ENCODE measurements at regions not wholly inside any gene's neighbourhood (a gene's known extent, or its start where the extent isn't known, plus 50 kb on each side); places are given as distances from the start of the nearest gene placed in this dataset.
A peak's percentile ranks its signal among the peaks of the same experiment; 100 is the strongest.

- Histone ChIP-seq H3K9ac (ENCODE audit: insufficient read length, low read depth) (no peak overlapping the region), H3K9me3 (ENCODE audit: insufficient read depth, low read length) (no peaks in the 10 kb centered on the region), H3K4me1 (ENCODE audit: insufficient read depth, insufficient read length) (peaks cover 4% of the 10 kb centered on the region), H3K36me3 (ENCODE audit: insufficient read depth, insufficient read length, low read length) (no peaks in the 10 kb centered on the region), H3K4me3 (ENCODE audit: insufficient read length, low read depth) (no peak overlapping the region), H3K27me3 (ENCODE audit: insufficient read depth, insufficient read length) (no peaks in the 10 kb centered on the region)
- no peak for DNase-seq (ENCODE audit: low read depth, low spot score)
- TF ChIP-seq SUZ12 (IDR thresholded peaks at IDR 0.05; ENCODE audit: extremely low read depth, insufficient read depth, insufficient read length): no peak
- TF ChIP-seq ZNF274 (IDR thresholded peaks at IDR 0.05; ENCODE audit: low read depth, low read length): no peak
- no peak for TF ChIP-seq YY1 (IDR thresholded peaks at IDR 0.05; ENCODE audit: insufficient read depth, insufficient read length)
These were observed 122.8 kb upstream of the ZNF217 start for GRCh38 chr20:53716395-53716794.

- no peak overlapping the region for H3K9ac ChIP-seq (ENCODE audit: insufficient read length, low read depth)
- no peak overlapping the region for H3K4me3 ChIP-seq (ENCODE audit: insufficient read length, low read depth)
- no peaks in the 10 kb centered on the region for H3K27me3 ChIP-seq (ENCODE audit: insufficient read depth, insufficient read length)
- H3K4me1 ChIP-seq (ENCODE audit: insufficient read depth, insufficient read length): peaks cover 5% of the 10 kb centered on the region
- H3K36me3 ChIP-seq (ENCODE audit: insufficient read depth, insufficient read length, low read length): no peaks in the 10 kb centered on the region
- no peaks in the 10 kb centered on the region for H3K9me3 ChIP-seq (ENCODE audit: insufficient read depth, low read length)
- no peak for TF ChIP-seq ZNF274 (IDR thresholded peaks at IDR 0.05; ENCODE audit: low read depth, low read length)
- TF ChIP-seq YY1 (IDR thresholded peaks at IDR 0.05; ENCODE audit: insufficient read depth, insufficient read length): no peak
- TF ChIP-seq SUZ12 (IDR thresholded peaks at IDR 0.05; ENCODE audit: extremely low read depth, insufficient read depth, insufficient read length): no peak
- no peak for DNase-seq (ENCODE audit: low read depth, low spot score)
These were observed 120.9 kb upstream of the ZNF217 start for GRCh38 chr20:53714524-53714923.

- no peaks in the 10 kb centered on the region for H3K9me3 ChIP-seq (ENCODE audit: insufficient read depth, low read length)
- H3K27me3 ChIP-seq (ENCODE audit: insufficient read depth, insufficient read length): no peaks in the 10 kb centered on the region
- no peak overlapping the region for H3K4me3 ChIP-seq (ENCODE audit: insufficient read length, low read depth)
- no peak overlapping the region for H3K9ac ChIP-seq (ENCODE audit: insufficient read length, low read depth)
- H3K4me1 ChIP-seq (ENCODE audit: insufficient read depth, insufficient read length): peaks cover 5% of the 10 kb centered on the region
- H3K36me3 ChIP-seq (ENCODE audit: insufficient read depth, insufficient read length, low read length): no peaks in the 10 kb centered on the region
- TF ChIP-seq SUZ12 (IDR thresholded peaks at IDR 0.05; ENCODE audit: extremely low read depth, insufficient read depth, insufficient read length): no peak
- TF ChIP-seq ZNF274 (IDR thresholded peaks at IDR 0.05; ENCODE audit: low read depth, low read length): no peak
- no peak for TF ChIP-seq YY1 (IDR thresholded peaks at IDR 0.05; ENCODE audit: insufficient read depth, insufficient read length)
- DNase-seq (ENCODE audit: low read depth, low spot score): no peak
These were observed 119.9 kb upstream of the ZNF217 start for GRCh38 chr20:53713328-53714056.

GRCh38 chr20:53712212-53712977 is 118.8 kb upstream of the ZNF217 start:
- DNase-seq (ENCODE audit: low read depth, low spot score): no peak
- Histone ChIP-seq H3K27me3 (ENCODE audit: insufficient read depth, insufficient read length) (no peaks in the 10 kb centered on the region), H3K9ac (ENCODE audit: insufficient read length, low read depth) (no peak overlapping the region), H3K9me3 (ENCODE audit: insufficient read depth, low read length) (no peaks in the 10 kb centered on the region), H3K4me3 (ENCODE audit: insufficient read length, low read depth) (no peak overlapping the region), H3K36me3 (ENCODE audit: insufficient read depth, insufficient read length, low read length) (no peaks in the 10 kb centered on the region), H3K4me1 (ENCODE audit: insufficient read depth, insufficient read length) (peaks cover 6% of the 10 kb centered on the region)
- no peak for TF ChIP-seq SUZ12 (IDR thresholded peaks at IDR 0.05; ENCODE audit: extremely low read depth, insufficient read depth, insufficient read length)
- TF ChIP-seq ZNF274 (IDR thresholded peaks at IDR 0.05; ENCODE audit: low read depth, low read length): no peak
- no peak for TF ChIP-seq YY1 (IDR thresholded peaks at IDR 0.05; ENCODE audit: insufficient read depth, insufficient read length)

- H3K36me3 ChIP-seq (ENCODE audit: insufficient read depth, insufficient read length, low read length): no peaks in the 10 kb centered on the region
- H3K27me3 ChIP-seq (ENCODE audit: insufficient read depth, insufficient read length): no peaks in the 10 kb centered on the region
- peaks cover 6% of the 10 kb centered on the region for H3K4me1 ChIP-seq (ENCODE audit: insufficient read depth, insufficient read length)
- DNase-seq (ENCODE audit: low read depth, low spot score): no peak
- H3K9me3 ChIP-seq (ENCODE audit: insufficient read depth, low read length): no peaks in the 10 kb centered on the region
- peak overlapping the region; percentile 36 for H3K9ac ChIP-seq (ENCODE audit: insufficient read length, low read depth)
- H3K4me3 ChIP-seq (ENCODE audit: insufficient read length, low read depth): no peak overlapping the region
- TF ChIP-seq SUZ12 (IDR thresholded peaks at IDR 0.05; ENCODE audit: extremely low read depth, insufficient read depth, insufficient read length): no peak
- no peak for TF ChIP-seq YY1 (IDR thresholded peaks at IDR 0.05; ENCODE audit: insufficient read depth, insufficient read length)
- no peak for TF ChIP-seq ZNF274 (IDR thresholded peaks at IDR 0.05; ENCODE audit: low read depth, low read length)
These were observed 117.9 kb upstream of the ZNF217 start for GRCh38 chr20:53711333-53712211.

GRCh38 chr20:53708129-53708968 is 114.7 kb upstream of the ZNF217 start:
- TF ChIP-seq SUZ12 (IDR thresholded peaks at IDR 0.05; ENCODE audit: extremely low read depth, insufficient read depth, insufficient read length) (no peak), YY1 (IDR thresholded peaks at IDR 0.05; ENCODE audit: insufficient read depth, insufficient read length) (no peak), ZNF274 (IDR thresholded peaks at IDR 0.05; ENCODE audit: low read depth, low read length) (no peak)
- DNase-seq (ENCODE audit: low read depth, low spot score): no peak
- Histone ChIP-seq H3K27me3 (ENCODE audit: insufficient read depth, insufficient read length) (no peaks in the 10 kb centered on the region), H3K4me3 (ENCODE audit: insufficient read length, low read depth) (no peak overlapping the region), H3K36me3 (ENCODE audit: insufficient read depth, insufficient read length, low read length) (no peaks in the 10 kb centered on the region), H3K9ac (ENCODE audit: insufficient read length, low read depth) (no peak overlapping the region), H3K9me3 (ENCODE audit: insufficient read depth, low read length) (no peaks in the 10 kb centered on the region), H3K4me1 (ENCODE audit: insufficient read depth, insufficient read length) (peaks cover 6% of the 10 kb centered on the region)
